A549 (cell line): ENCODE measurements at regions not wholly inside any gene's neighbourhood (a gene's known extent, or its start where the extent isn't known, plus 50 kb on each side); places are given as distances from the start of the nearest gene placed in this dataset.

Experiments
- CHD2 ChIP-seq: fragments of 150-350 bp; IDR thresholded peaks from 2 replicates; pipeline ENCODE4 v1.6.1; 2014; ENCODE audit warnings: low read length; ENCODE audit not compliant: partially characterized antibody
- CTCF ChIP-seq: fragments of >200 bp; sonication (Bioruptor Twin); formaldehyde crosslinking; IDR thresholded peaks from 3 replicates; pipeline ENCODE4 v1.5.1; 2016
- EP300 ChIP-seq, 2 experiments: fragments of >200 bp; sonication (Bioruptor Twin); formaldehyde crosslinking; IDR thresholded peaks; 2 replicates in 1 of 2; 3 replicates in 1 of 2; pipeline ENCODE4 v1.6.1; 2016 to 2017
- JUN ChIP-seq, 2 experiments: fragments of >200 bp; sonication (Bioruptor Twin); formaldehyde crosslinking; IDR thresholded peaks; 2 replicates in 1 of 2; 3 replicates in 1 of 2; pipeline ENCODE4 v1.6.1; 2016 to 2017
- JUNB ChIP-seq: fragments of >200 bp; sonication (Bioruptor Twin); formaldehyde crosslinking; IDR thresholded peaks from 2 replicates; pipeline ENCODE4 v1.6.1; 2016
- MAX ChIP-seq: IDR thresholded peaks from 2 replicates; pipeline ENCODE4 v1.6.1; 2012
- MAZ ChIP-seq: fragments of 150-350 bp; IDR thresholded peaks from 2 replicates; pipeline ENCODE4 v1.6.1; 2014; ENCODE audit warnings: antibody characterized with exemption, low read depth, low read length, borderline replicate concordance
- MYC ChIP-seq: IDR thresholded peaks from 2 replicates; pipeline ENCODE4 v1.6.1; 2012; ENCODE audit warnings: mild to moderate bottlenecking, inconsistent platforms, low read length, improper control_type of control experiment, borderline replicate concordance
- POLR2A ChIP-seq: IDR thresholded peaks from 2 replicates; pipeline ENCODE4 v1.6.1; 2012; ENCODE audit warnings: mild to moderate bottlenecking, low read length
- RAD21 ChIP-seq, 2 experiments: fragments of >200 bp in 1 of 2; sonication (Bioruptor Twin) in 1 of 2; formaldehyde crosslinking in 1 of 2; IDR thresholded peaks in 1 of 2; conservative IDR thresholded peaks in 1 of 2; 2 replicates in 1 of 2; 3 replicates in 1 of 2; pipeline ENCODE4 v1.6.1; 2012 to 2018; ENCODE audit warnings: inconsistent platforms in 1 of 2
- SMC3 ChIP-seq: fragments of >200 bp; sonication (Bioruptor Twin); formaldehyde crosslinking; IDR thresholded peaks from 3 replicates; pipeline ENCODE4 v1.6.1; 2018; ENCODE audit warnings: inconsistent platforms
- TP53 ChIP-seq: fragments of 250-450 bp; sonication (Bioruptor Pico); IDR thresholded peaks from 2 replicates; pipeline ENCODE4 v1.5.0; 2021; ENCODE audit warnings: mild to moderate bottlenecking, moderate library complexity
- USF2 ChIP-seq: fragments of 450-650 bp; IDR thresholded peaks from 2 replicates; pipeline ENCODE4 v1.6.1; 2014; ENCODE audit warnings: antibody characterized with exemption
- ZSCAN20 ChIP-seq: fragments of 250-450 bp; sonication (Bioruptor Pico); IDR thresholded peaks from 2 replicates; pipeline ENCODE4 v1.8.0; 2022; ENCODE audit warnings: mild to moderate bottlenecking, moderate library complexity

- TF ChIP-seq CTCF (no peak), JUNB (no peak), SMC3 (no peak), POLR2A (no peak), ZSCAN20 (CRISPR knock-in tag) (no peak), EP300 (IDR thresholded peaks at IDR 0.05) (no peak), MAX (no peak), MAZ (no peak), RAD21 (conservative IDR thresholded peaks at IDR 0.05 in 1 of 2, IDR thresholded peaks at IDR 0.05 in 1 of 2) (no peak), CHD2 (no peak), MYC (no peak), JUN (IDR thresholded peaks at IDR 0.05) (no peak), USF2 (no peak), TP53 (CRISPR knock-in tag) (no peak)
These were observed 539.6 kb upstream of the CCDC54 start for GRCh38 chr3:106837616-106838015.
